HUES64 (cell line): ENCODE measurements at regions not wholly inside any gene's neighbourhood (a gene's known extent, or its start where the extent isn't known, plus 50 kb on each side); places are given as distances from the start of the nearest gene placed in this dataset.
"Not testable (repeated sequence)": the region's sequence is repeated elsewhere in the genome, so short reads cannot be mapped to it uniquely, and the experiment has no call there.

ENCODE experiments used
- H3K27ac ChIP-seq: 2 replicates; pipeline ENCODE4 v1.7.0; 2013; ENCODE audit warnings: low read depth, low read length, inconsistent platforms
- H3K27me3 ChIP-seq: 2 replicates; pipeline ENCODE4 v1.6.1; 2013; ENCODE audit warnings: mild to moderate bottlenecking, low read length; ENCODE audit not compliant: insufficient read depth
- H3K36me3 ChIP-seq: 2 replicates; pipeline ENCODE4 v1.6.1; 2013; ENCODE audit warnings: mild to moderate bottlenecking, low read length; ENCODE audit not compliant: insufficient read depth
- H3K4me1 ChIP-seq: 2 replicates; pipeline ENCODE4 v1.6.1; 2013; ENCODE audit warnings: mild to moderate bottlenecking, low read length, moderate library complexity; ENCODE audit not compliant: insufficient read depth
- H3K4me3 ChIP-seq: 2 replicates; pipeline ENCODE4 v1.5.1; 2013; ENCODE audit warnings: mild to moderate bottlenecking, low read length, moderate library complexity
- H3K9ac ChIP-seq: 2 replicates; pipeline ENCODE4 v1.6.1; 2013; ENCODE audit warnings: mild to moderate bottlenecking, low read depth, low read length
- H3K9me3 ChIP-seq: 2 replicates; pipeline ENCODE4 v1.6.1; 2013; ENCODE audit warnings: low read depth, low read length; ENCODE audit not compliant: insufficient read depth
- WGBS: fragments of 150-250, 120-280 bp; methylation state at CpG from one replicate; pipeline ENCODE4 v1.1.7; 2013; ENCODE audit warnings: missing lambda C conversion rate; 5-methylcytosine and 5-hydroxymethylcytosine counted together

DNA sequence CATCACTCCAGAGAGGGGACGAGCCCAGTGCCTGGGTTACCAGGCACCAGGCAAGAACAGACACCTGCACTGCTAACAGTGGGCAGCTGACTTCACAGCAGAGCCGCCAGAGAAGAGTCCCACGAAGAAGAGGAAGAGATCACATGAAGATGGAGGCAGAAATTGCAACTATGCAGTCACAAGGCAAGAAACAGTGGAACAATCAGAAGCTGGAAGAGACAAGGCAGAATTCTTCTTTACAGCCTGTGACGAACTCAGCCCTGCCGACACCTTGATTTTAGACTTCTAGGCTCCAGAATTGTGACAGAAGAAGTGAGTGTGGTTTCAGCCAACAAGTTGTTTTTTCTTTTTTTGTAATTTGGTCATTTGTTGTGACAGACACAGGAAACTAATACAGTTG, 59.2 kb downstream of the IL12A start:
- Histone ChIP-seq H3K4me3 (no peak overlapping the region), H3K27me3 (no peaks in the 10 kb centered on the region), H3K9ac (no peak overlapping the region), H3K4me1 (no peaks in the 10 kb centered on the region), H3K36me3 (no peaks in the 10 kb centered on the region), H3K27ac (no peak overlapping the region), H3K9me3 (no peaks in the 10 kb centered on the region)
- WGBS, result 90% methylated on average over 5 of the region's 5 CpGs

DNA sequence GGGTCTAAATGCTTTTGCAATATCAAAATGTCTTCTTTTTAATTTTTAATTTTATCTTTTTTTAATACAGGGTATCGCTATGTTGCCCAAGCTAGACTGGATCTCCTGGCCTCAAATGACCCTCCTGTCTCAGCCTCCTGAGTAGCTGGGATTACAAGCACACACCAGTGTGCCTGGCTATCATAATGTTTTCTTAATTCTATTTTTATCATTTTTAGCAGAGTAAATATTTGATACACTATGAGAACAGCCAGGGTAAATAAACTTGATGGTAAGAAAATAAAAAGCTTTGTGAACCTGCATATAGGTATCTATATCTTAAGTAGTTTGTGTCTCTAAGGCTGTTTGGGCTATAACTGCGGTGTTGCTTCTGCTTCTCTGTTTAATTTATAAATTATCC, 60.4 kb downstream of the IL12A start:
- Histone ChIP-seq H3K27ac (no peak overlapping the region), H3K27me3 (no peaks in the 10 kb centered on the region), H3K36me3 (no peaks in the 10 kb centered on the region), H3K4me1 (no peaks in the 10 kb centered on the region), H3K9ac (no peak overlapping the region), H3K9me3 (no peaks in the 10 kb centered on the region), H3K4me3 (no peak overlapping the region)
- WGBS, result 100% methylated on average over 2 of the region's 2 CpGs

DNA sequence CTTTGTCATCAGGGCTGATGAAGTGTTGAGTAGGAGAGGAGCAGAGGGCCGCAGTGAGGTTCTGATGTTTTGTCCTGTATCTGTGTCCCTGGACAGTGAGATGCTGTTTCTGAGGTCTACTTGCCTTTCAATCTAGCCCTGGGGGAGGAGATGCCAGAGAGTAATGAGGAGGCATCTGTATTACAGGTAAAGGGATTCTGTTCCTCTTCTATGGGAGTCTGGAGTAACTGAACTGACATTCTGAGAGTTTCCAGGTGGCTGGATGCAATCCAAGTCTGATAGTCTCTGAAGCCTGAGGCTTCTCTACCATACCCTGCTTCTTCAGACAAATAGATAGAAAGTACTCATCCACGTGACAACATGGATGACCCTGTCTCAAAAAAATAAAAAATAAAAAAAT, 60.9 kb downstream of the IL12A start:
- no peaks in the 10 kb centered on the region for H3K4me1 ChIP-seq
- H3K9me3 ChIP-seq, result no peaks in the 10 kb centered on the region
- WGBS, result 91% methylated on average over 2 of the region's 2 CpGs
- no peaks in the 10 kb centered on the region for H3K27me3 ChIP-seq
- H3K4me3 ChIP-seq, result no peak overlapping the region
- no peak overlapping the region for H3K9ac ChIP-seq
- no peaks in the 10 kb centered on the region for H3K36me3 ChIP-seq
- H3K27ac ChIP-seq, result no peak overlapping the region

DNA sequence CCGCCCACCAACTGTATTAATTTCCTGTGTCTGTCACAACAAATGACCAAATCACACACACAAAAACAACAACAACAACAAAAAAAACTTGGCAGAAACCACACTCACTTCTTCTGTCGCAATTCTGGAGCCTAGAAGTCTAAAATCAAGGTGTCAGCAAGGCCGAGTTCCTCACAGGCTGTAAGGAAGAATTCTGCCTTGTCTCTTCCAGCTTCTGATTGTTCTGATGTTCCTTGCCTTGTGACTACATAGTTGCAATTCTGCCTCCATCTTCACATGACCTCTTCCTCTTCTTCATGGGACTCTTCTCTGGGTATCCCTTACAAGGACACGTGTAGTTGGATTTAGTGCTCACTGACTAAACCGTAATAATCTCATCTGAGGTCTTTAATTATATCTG, 61.4 kb downstream of the IL12A start:
- Histone ChIP-seq H3K4me3 (no peak overlapping the region), H3K9ac (no peak overlapping the region), H3K27ac (no peak overlapping the region), H3K4me1 (no peaks in the 10 kb centered on the region), H3K9me3 (no peaks in the 10 kb centered on the region), H3K27me3 (no peaks in the 10 kb centered on the region), H3K36me3 (no peaks in the 10 kb centered on the region)
- 92% methylated on average over 5 of the region's 5 CpGs for WGBS

DNA sequence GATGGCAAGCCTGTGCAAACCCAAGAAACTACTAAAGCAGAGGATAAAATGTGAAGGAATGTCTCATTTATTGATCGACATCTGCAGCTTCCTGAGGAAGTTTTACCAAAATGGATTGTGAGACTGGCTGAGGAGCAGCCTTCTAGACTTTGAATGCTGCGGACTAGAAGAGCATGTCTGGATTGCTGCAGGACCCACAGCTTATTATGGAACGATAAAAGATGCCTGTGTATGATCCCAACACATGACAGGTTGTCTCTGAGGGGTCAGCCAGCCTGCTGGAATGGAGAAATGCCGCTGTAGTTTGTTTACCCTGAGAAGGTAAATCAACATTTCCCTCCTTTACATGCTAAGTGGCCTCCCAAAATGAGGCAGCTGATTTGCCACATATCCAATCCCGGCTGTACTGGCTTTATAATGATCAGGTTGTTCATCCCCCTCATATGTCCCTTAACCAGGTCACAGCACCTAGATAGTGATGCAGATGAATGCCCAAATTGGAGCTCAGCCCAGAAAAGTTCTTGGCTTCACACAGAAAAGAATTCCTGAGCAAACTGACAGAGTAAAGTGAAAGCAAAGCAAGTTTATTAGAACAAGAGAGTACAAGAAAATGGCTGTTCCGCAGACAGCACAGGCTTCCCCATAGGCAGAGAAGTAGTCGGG, 63.9 kb downstream of the IL12A start:
- Histone ChIP-seq H3K4me3 (no peak overlapping the region), H3K9me3 (no peaks in the 10 kb centered on the region), H3K36me3 (no peaks in the 10 kb centered on the region), H3K4me1 (no peaks in the 10 kb centered on the region), H3K9ac (no peak overlapping the region), H3K27ac (no peak overlapping the region), H3K27me3 (no peaks in the 10 kb centered on the region)
- 96% methylated on average over 6 of the region's 7 CpGs for WGBS

DNA sequence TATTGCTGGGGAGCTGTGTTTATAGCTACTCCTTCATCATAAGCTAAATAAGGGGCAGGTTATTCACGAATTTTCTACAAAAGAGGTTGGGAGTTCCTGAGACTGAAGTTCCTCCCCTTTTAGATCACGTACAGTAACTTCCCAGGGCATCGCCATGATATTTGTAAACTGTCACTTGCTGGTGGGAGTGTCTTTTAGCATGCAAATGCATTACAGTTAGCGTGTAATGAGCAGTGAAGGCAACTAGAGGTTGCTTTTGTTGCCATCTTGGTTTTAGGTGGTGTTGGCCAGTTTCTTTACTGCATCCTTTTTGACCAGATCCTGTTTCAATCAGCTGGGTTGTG, 64.4 kb downstream of the IL12A start:
- H3K27ac ChIP-seq, result no peak overlapping the region
- no peaks in the 10 kb centered on the region for H3K9me3 ChIP-seq
- no peaks in the 10 kb centered on the region for H3K4me1 ChIP-seq
- no peaks in the 10 kb centered on the region for H3K27me3 ChIP-seq
- H3K36me3 ChIP-seq, result no peaks in the 10 kb centered on the region
- H3K9ac ChIP-seq, result no peak overlapping the region
- H3K4me3 ChIP-seq, result no peak overlapping the region
- 93% methylated on average over 4 of the region's 4 CpGs for WGBS

DNA sequence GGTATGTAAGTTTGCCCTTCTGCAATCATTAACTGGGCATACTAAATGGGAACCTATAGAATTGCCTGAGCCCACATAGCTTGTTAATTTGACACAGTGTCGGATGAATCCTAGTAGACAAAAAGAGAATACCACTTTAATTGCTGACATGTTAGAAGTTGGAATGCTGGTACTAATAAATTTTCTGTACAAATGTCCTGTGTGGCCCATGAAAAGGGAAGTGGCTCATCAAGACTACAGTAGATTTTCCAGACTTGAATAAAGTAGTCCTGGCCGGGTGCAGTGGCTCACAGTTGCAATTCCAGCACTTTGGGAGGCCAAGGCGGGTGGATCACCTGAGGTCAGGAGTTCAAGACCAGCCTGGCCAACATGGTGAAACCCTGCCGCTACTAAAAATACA, 66.2 kb downstream of the IL12A start:
- not testable (repeated sequence) for H3K9me3 ChIP-seq, H3K4me3 ChIP-seq, H3K36me3 ChIP-seq, H3K27me3 ChIP-seq, H3K4me1 ChIP-seq, H3K27ac ChIP-seq, H3K9ac ChIP-seq
- WGBS, result 92% methylated on average over 4 of the region's 4 CpGs

DNA sequence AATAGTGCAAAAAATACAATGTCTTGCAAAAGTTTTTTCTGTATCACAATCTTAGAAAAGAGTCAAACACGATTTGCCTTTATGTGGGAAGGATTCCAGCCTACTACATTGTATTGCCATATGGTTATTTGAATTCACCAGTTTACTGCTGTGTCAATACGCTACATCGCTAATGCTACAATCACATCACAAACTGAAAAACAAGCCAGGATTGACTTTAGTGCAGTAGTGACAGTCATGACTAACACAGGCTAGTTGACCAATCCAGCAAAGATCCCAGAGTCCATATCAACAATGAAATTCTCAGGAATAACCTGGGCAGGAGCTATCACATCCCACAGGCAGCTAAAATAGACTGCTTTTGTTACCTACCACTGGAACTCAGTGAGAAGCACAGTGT, 67.0 kb downstream of the IL12A start:
- whole genome bisulfite sequencing, result 95% methylated on average over 3 of the region's 3 CpGs
- H3K27me3 ChIP-seq, result no peaks in the 10 kb centered on the region
- no peaks in the 10 kb centered on the region for H3K36me3 ChIP-seq
- H3K4me1 ChIP-seq, result no peaks in the 10 kb centered on the region
- H3K27ac ChIP-seq, result no peak overlapping the region
- H3K4me3 ChIP-seq, result no peak overlapping the region
- no peaks in the 10 kb centered on the region for H3K9me3 ChIP-seq
- no peak overlapping the region for H3K9ac ChIP-seq

DNA sequence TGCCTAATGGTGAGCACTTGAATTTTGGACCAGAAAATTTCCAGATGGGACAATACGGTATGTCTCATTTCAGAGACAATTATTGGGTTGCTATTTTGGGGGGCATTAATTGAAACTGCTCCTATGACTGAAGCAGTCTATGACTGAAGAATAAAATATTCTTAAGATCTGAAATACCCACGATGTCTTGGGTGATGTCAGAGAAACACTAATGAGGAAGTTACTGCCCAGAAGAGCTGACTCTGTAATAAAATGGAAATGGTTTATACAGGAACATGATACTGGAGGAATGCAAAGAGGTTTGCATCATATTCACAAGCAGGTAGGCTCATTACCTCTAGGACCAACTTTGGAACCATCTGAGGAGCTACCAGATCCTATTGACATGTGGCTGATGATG, 68.7 kb downstream of the IL12A start:
- Histone ChIP-seq H3K4me3 (no peak overlapping the region), H3K9me3 (no peaks in the 10 kb centered on the region)

DNA sequence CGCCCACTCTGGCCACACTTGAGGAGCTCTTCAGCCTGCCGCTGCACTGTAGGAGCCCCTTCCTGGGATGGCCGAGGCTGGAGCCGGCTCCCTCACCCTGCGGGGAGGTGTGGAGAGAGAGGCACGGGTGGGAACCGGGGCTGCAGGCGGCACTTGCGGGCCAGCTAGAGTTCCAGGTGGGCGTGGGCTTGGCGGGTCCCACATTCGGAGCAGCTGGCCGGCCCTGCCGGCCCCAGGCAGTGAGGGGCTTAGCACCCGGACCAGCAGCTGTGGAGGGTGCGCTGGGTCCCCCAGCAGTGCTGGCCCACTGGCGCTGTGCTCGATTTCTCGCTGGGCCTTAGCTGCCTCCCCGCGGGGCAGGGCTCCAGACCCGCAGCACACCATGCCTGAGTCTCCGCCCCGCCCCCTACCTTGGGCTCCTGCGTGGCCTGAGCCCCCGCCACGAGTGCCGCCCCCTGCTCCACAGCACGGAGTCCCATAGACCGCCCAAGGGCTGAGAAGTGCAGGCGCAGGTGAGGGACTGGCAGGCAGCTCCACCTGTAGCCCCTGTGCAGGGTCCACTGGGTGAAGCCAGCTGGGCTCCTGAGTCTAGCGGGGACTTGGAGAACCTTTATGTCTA, 71.9 kb downstream of the IL12A start:
- 94% methylated on average over 32 of the region's 32 CpGs for WGBS
- no peaks in the 10 kb centered on the region for H3K4me1 ChIP-seq

More for the DNA sequence above, 68.7 kb downstream of the IL12A start:
- Histone ChIP-seq H3K4me1 (no peaks in the 10 kb centered on the region), H3K9ac (no peak overlapping the region), H3K27ac (no peak overlapping the region), H3K27me3 (no peaks in the 10 kb centered on the region), H3K36me3 (no peaks in the 10 kb centered on the region)
- 90% methylated on average over 2 of the region's 2 CpGs for whole genome bisulfite sequencing

DNA sequence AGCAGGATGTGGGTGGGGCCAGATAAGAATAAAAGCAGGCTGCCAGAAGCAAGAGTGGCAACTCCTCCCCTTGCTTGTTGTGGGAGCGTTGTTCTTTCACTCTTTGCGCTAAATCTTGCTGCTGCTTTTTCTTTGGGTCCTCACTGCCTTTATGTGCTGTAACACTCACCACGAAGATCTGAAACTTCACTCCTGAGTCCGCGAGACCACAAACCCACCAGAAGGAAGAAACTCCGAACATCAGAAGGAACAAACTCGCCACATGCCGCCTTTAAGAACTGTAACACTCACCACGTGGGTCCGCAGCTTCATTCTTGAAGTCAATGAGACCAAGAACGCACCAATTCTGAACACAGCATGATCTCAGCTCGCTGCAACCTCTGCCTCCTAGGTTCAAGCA, 72.9 kb downstream of the IL12A start:
- H3K9ac ChIP-seq, result no peak overlapping the region
- no peaks in the 10 kb centered on the region for H3K9me3 ChIP-seq
- 91% methylated on average over 12 of the region's 12 CpGs for WGBS
- no peaks in the 10 kb centered on the region for H3K27me3 ChIP-seq
- no peaks in the 10 kb centered on the region for H3K36me3 ChIP-seq
- H3K27ac ChIP-seq, result no peak overlapping the region
- no peak overlapping the region for H3K4me3 ChIP-seq
- H3K4me1 ChIP-seq, result no peaks in the 10 kb centered on the region

More for the DNA sequence above, 71.9 kb downstream of the IL12A start:
- Histone ChIP-seq H3K9ac (no peak overlapping the region), H3K27ac (no peak overlapping the region), H3K9me3 (no peaks in the 10 kb centered on the region), H3K27me3 (no peaks in the 10 kb centered on the region), H3K36me3 (no peaks in the 10 kb centered on the region), H3K4me3 (no peak overlapping the region)

DNA sequence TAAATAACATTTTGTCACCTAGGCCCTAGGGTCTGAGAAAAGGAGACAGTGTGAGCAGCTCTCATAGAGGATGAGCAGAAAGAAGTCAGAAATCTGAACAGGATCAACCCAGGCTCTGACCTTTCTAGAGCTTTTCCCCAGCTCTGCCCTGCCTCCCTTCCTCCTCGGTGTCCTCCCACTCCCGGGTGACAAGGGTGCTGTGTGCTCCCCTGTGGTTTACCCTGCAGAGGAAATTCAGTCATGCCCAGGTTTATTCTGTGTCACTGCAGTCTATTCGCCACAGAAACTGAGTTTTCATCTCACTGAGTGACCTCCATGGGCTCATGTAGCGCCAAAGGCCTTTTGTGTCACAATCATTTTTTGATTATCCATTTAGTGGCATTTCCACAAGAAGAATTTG, 76.6 kb downstream of the IL12A start:
- H3K9me3 ChIP-seq, result no peaks in the 10 kb centered on the region
- no peak overlapping the region for H3K9ac ChIP-seq
- H3K27me3 ChIP-seq, result no peaks in the 10 kb centered on the region
- H3K4me3 ChIP-seq, result no peak overlapping the region
- H3K4me1 ChIP-seq, result no peaks in the 10 kb centered on the region
- no peaks in the 10 kb centered on the region for H3K36me3 ChIP-seq
- no peak overlapping the region for H3K27ac ChIP-seq
- WGBS, result 90% methylated on average over 4 of the region's 4 CpGs
